ENCODE measurements at regions not wholly inside any gene's neighbourhood (a gene's known extent, or its start where the extent isn't known, plus 50 kb on each side); places are given as distances from the start of the nearest gene placed in this dataset.

- POLR2A ChIA-PET (ENCODE audit: unreplicated experiment): no interaction called here
- ATAC-seq (ENCODE audit: low read depth): no peak
- no peaks in the 10 kb centered on the region for H3K4me1 ChIP-seq (ENCODE audit: control insufficient read depth, insufficient read depth, low read length)
- DNase-seq: no peak
- no peak overlapping the region for H3K23ac ChIP-seq (ENCODE audit: low read depth, low read length)
- in situ Hi-C loops (cut with MboI; ENCODE audit: low sequenced_read_pairs): no loop called here
- no peaks in the 10 kb centered on the region for H3K36me3 ChIP-seq (ENCODE audit: control insufficient read depth, insufficient read depth, low read length)
- dilution Hi-C loops (cut with HindIII; ENCODE audit: low sequenced_read_pairs, unreplicated experiment): no loop called here
- CTCF ChIA-PET: interaction anchor here (0.8 kb wide), 1 partner anchor 41 kb away, joined by 3 read pairs; no protein-coding TSS in a partner anchor
- no peak overlapping the region for H3K18ac ChIP-seq (ENCODE audit: low read depth, low read length)
- H2AFZ ChIP-seq (replicated peaks; ENCODE audit: low read length, poor library complexity): no peak overlapping the region
- no peak overlapping the region for H4K8ac ChIP-seq (ENCODE audit: low read depth in 2 of 2, low read length in 2 of 2)
- H2BK5ac ChIP-seq (ENCODE audit: low read depth, low read length, poor library complexity, severe bottlenecking): no peak overlapping the region
- H3K9ac ChIP-seq (ENCODE audit: low read depth, low read length): no peak overlapping the region
- H3K9me1 ChIP-seq (ENCODE audit: insufficient read depth, low read length): no peaks in the 10 kb centered on the region
- no peak overlapping the region for H3K14ac ChIP-seq (replicated peaks; ENCODE audit: low read depth, low read length)
- no peak overlapping the region for H2BK15ac ChIP-seq (ENCODE audit: low read depth, low read length)
- H3K79me1 ChIP-seq (ENCODE audit: low read depth in 1 of 2, low read length in 2 of 2): no peaks in the 10 kb centered on the region
- no peak overlapping the region for H4K91ac ChIP-seq (ENCODE audit: insufficient read depth, low read depth, low read length)
- no peaks in the 10 kb centered on the region for H4K20me1 ChIP-seq (ENCODE audit: insufficient read depth, low read length)
- no peak overlapping the region for H2AK9ac ChIP-seq (replicated peaks; ENCODE audit: low read depth, low read length, poor library complexity)
- no peak overlapping the region for H3K4me2 ChIP-seq (ENCODE audit: low read depth, low read length)
- BruUV-seq (replicated peaks): no TSS peak
- TF ChIP-seq CTCF (conservative IDR thresholded peaks at IDR 0.05; ENCODE audit: low read depth, low read length): no peak
- no peak for TF ChIP-seq MXI1 (IDR thresholded peaks at IDR 0.05; ENCODE audit: borderline replicate concordance, low read depth, low read length)
- no peak for TF ChIP-seq CHD1 (IDR thresholded peaks at IDR 0.05; ENCODE audit: low read depth, low read length)
- no peak for TF ChIP-seq RCOR1 (IDR thresholded peaks at IDR 0.05; ENCODE audit: insufficient replicate concordance, low read length)
- no peak for TF ChIP-seq ELK1 (IDR thresholded peaks at IDR 0.05; ENCODE audit: borderline replicate concordance, low read depth, low read length)
- no peak for TF ChIP-seq RAD21 (IDR thresholded peaks at IDR 0.05; ENCODE audit: low read length)
- TF ChIP-seq CEBPB (IDR thresholded peaks at IDR 0.05; ENCODE audit: low read depth, low read length): no peak
- no peak for TF ChIP-seq POLR2A (IDR thresholded peaks at IDR 0.05; ENCODE audit: low read depth, low read length)
- TF ChIP-seq MAZ (IDR thresholded peaks at IDR 0.05; ENCODE audit: borderline replicate concordance, low read depth, low read length): no peak
- TF ChIP-seq BHLHE40 (IDR thresholded peaks at IDR 0.05; ENCODE audit: low read depth, low read length): no peak
- no peak for TF ChIP-seq MAFK (IDR thresholded peaks at IDR 0.05; ENCODE audit: low read depth, low read length)
- TF ChIP-seq SMC3 (IDR thresholded peaks at IDR 0.05; ENCODE audit: low read depth, low read length): no peak
- no peak for TF ChIP-seq NFE2L2 (IDR thresholded peaks at IDR 0.05; ENCODE audit: low read depth, low read length)
- no peak for TF ChIP-seq RFX5 (IDR thresholded peaks at IDR 0.05; ENCODE audit: low read depth, low read length)
- TF ChIP-seq USF2 (IDR thresholded peaks at IDR 0.05; ENCODE audit: low read depth, low read length): no peak
- no peaks in the 10 kb centered on the region for H3K27me3 ChIP-seq (ENCODE audit: control insufficient read depth, insufficient read depth, low read length)
- H3K4ac ChIP-seq (ENCODE audit: low read depth, low read length): no peak overlapping the region
- no peak overlapping the region for H2BK120ac ChIP-seq (ENCODE audit: low read depth, low read length)
- H2BK20ac ChIP-seq (ENCODE audit: low read depth, low read length): no peak overlapping the region
- no peak overlapping the region for H3K56ac ChIP-seq (ENCODE audit: extremely low read depth, insufficient read depth, low read length)
- H2AK5ac ChIP-seq (ENCODE audit: low read depth, low read length): no peak overlapping the region
- H3K27ac ChIP-seq (ENCODE audit: insufficient read depth, low read length): no peak overlapping the region
- H3K9me3 ChIP-seq (ENCODE audit: control insufficient read depth, insufficient read depth, low read length): no peaks in the 10 kb centered on the region
- H3K4me3 ChIP-seq (ENCODE audit: insufficient read depth, low read depth, low read length): no peak overlapping the region
- H4K5ac ChIP-seq (ENCODE audit: low read depth, low read length): no peak overlapping the region
- intact Hi-C loops (cut with micrococcal nuclease): no loop called here
Observed at GRCh38 chr3:189547448-189547847, 83.7 kb upstream of the TP63 start.
